OCI-M2 (cell line): ENCODE measurements at regions not wholly inside any gene's neighbourhood (a gene's known extent, or its start where the extent isn't known, plus 50 kb on each side); places are given as distances from the start of the nearest gene placed in this dataset.
"Not testable (repeated sequence)": the region's sequence is repeated elsewhere in the genome, so short reads cannot be mapped to it uniquely, and the experiment has no call there.

Experiments
- DNase-seq: peaks from one replicate; lab custom pipeline; 2025; ENCODE audit not compliant: unreplicated experiment; lab: John Stamatoyannopoulos, UW

DNA sequence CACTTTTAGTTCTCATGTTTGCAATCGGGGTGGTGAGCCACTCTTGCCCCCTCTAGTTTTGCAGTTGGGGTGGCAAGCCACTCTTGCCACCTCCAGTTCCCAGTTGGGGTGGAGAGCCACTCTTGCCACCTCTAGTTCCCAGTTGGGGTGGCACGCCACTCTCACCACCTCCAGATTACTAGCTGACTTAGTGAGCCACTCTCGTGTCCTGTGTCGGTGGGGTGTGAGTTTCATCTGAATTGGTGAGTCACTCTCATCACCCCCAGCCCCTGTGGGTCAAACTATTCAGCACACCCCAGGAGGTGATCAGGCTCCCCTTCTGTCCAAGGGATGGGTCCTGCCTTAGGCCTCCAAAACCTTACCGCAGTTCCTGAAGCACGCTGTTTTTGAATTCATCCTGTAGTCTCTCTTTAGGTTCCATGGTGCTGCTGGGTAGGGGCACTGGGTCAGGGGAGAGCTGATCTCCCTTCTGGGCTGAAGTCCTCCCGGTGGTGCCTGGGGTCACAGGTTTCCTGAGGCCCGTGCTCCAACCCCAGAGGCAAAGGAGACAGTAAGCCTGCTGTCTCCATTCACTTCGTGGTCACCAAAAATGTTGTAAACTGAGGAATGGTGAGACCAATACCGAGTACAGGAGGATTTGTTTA is 224.2 kb upstream of the SYNCRIP start:
- DNase-seq: no peak

GRCh38 chr6:85866370-85866730 is 223.7 kb upstream of the SYNCRIP start:
- no peak for DNase-seq

- DNase-seq: no peak
Measured at GRCh38 chr6:85865420-85866369, 223.0 kb upstream of the SYNCRIP start.

- DNase-seq: no peak
Measured at GRCh38 chr6:85864453-85865401, 222.0 kb upstream of the SYNCRIP start.

GRCh38 chr6:85856235-85856634 is 213.5 kb upstream of the SYNCRIP start:
- no peak for DNase-seq

- not testable (repeated sequence) for DNase-seq
Measured at GRCh38 chr6:85838351-85839119, 195.8 kb upstream of the SYNCRIP start.

- no peak for DNase-seq
Measured at GRCh38 chr6:85828973-85829372, 186.3 kb upstream of the SYNCRIP start.

- no peak for DNase-seq
Measured at GRCh38 chr6:85826997-85827396, 184.3 kb upstream of the SYNCRIP start.

DNA sequence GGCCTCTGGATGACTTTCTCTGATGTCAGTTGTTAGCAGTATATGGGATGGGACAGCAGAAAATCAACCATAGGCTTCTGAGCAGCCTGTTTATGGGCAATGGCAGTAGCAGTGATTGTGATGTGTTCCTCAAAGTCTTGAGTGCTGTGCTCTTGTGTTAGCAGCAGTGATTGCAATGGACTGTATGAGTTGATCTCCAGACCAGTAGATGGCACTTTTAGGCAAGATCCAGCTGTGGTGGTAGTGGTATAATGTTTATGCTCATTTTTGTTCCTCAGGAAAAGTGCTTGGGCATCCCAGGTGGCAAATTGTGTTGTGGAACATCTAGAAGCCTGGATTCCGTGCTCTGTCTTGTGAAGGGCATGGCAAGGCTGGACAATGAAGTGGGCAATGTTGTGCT is 181.6 kb upstream of the SYNCRIP start:
- DNase-seq: no peak

DNA sequence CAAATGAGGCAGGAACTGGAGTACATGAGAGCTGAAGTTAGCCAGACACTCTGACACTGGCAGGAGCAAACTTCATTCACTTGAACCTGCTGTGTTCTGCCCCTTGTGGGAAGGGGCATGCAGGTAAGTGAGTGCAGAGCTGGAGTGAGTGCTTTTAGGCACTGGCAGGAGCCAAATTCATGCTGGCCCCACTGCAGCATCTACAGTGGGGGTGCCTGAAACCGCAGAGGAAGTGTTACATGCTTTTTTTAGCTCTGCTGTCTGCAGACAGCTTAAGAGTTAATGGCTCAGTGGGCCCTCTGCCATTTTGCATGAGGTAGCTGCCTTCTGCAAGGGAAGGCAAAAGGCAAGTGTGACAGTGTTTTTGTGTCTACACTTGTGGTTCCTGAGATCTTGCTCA is 167.9 kb upstream of the SYNCRIP start:
- no peak for DNase-seq

DNA sequence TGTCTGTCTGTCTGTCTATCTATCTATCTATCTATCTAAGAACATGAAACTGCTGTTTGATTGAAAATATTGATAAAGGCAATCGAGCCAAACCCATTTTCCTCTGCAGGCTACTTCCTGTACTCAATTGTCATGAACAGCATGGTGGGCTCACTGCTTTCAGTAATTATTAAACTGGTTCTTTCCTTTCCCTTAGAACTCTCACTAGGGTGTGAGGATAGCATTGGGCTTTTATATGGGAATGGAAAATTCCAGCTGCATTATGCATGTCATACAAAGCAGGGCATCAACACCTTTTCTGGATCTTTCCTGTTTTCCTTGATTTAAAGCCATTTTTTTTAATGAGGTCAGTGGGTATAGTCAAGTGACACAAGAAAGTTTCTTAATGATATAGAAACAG is 161.0 kb upstream of the SYNCRIP start:
- DNase-seq: no peak

- DNase-seq: no peak
Measured at GRCh38 chr6:85802162-85802561, 159.5 kb upstream of the SYNCRIP start.

DNA sequence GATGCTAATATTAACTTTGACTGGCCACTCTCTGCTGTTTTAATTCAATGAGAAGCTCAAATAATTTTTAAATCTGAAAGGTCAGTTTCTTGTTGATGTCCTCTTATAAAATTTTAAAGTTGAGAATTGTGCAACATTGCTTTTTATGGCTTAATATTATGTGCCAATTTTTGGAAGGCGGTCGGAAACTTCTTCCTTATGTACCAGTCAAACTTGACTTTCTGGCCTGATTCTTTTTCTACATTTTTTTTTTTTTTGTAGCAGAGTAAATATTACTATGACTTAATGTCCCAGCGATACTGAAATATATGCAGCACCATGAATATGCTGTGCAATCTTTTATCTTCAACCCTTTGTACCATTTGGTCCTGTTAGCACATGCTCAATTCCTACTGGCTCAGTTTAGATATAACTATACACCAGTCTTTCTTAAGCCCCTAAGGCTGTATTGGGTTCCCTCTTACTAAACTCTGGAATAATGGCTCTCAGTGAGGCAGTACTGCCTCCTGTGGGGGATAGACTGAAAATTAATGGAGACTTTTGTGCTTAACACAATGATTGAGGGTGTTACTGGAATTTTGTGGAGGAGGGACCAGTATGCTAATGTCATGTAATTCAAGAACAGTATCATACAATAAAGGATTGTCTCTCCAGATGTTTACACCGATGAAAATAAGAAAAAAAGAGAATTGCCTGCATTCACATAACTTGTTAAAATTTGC is 156.4 kb upstream of the SYNCRIP start:
- no peak for DNase-seq

GRCh38 chr6:85797993-85798392 is 155.3 kb upstream of the SYNCRIP start:
- DNase-seq: no peak

- no peak for DNase-seq
Measured at GRCh38 chr6:85795945-85796344, 153.3 kb upstream of the SYNCRIP start.

GRCh38 chr6:85792254-85792653 is 149.6 kb upstream of the SYNCRIP start:
- DNase-seq: no peak

DNA sequence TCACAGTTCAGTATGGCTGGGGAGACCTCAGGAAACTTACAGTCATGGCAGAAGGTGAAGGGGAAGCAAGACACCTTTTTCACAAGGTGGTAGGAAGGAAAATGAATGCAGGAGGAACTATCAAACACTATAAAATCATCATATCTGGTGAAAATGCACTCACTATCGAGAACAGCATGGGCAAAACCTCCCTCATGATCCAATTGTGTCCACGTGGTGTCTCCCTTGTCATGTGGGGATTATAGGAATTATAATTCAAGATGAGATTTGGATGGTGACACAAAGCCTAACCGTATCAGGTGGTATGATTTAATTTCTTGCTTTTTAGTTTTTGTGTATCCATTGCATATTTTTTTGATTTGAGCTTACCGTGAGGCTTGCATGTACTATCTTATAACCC is 133.2 kb upstream of the SYNCRIP start:
- DNase-seq: no peak

- no peak for DNase-seq
Measured at GRCh38 chr6:85772641-85773040, 130.0 kb upstream of the SYNCRIP start.

DNA sequence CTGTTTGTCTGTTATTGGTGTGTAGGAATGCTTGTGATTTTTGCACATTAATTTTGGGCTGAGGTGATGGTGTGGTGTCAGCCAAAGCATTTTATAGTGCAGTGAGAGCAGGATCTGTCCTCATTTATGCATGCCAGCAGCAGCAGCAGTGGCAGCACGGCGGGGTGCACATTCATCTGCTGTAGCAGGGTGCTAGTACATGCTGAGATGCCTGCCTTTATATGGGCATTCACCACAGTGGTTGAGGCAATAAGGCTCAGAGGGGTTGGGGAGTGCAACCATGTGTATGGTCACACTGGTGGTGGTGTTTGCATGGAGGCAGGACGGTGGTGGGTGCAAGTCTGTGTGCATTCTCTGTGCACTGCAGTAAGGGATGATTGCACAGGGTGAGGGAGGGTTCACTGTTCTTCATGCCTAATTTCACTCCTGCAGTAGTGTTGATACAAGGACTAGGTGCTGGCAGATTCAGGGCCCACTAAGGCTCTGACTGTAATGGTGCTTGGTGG is 129.3 kb upstream of the SYNCRIP start:
- no peak for DNase-seq

DNA sequence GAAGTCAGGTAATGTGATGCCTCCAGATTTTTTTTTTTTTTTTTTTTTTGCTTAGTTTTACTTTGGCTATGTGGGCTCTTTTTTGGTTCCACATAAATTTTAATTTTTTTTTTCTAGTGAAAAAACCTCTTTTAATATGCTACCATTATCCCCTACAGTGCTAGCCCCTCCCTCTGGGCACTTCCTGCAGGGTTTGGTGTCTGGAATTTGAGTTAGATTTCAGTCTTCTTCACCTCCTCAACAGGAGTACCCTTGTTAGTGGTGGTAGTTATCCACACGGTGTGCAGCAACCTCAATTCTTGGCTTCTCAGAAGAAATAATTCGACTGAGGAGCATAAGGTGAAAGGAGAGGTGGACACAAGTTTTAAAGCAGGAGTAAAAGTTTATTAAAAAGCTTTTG is 128.8 kb upstream of the SYNCRIP start:
- DNase-seq: no peak
